PFSK-1 (cell line): ENCODE measurements at regions not wholly inside any gene's neighbourhood (a gene's known extent, or its start where the extent isn't known, plus 50 kb on each side); places are given as distances from the start of the nearest gene placed in this dataset.

ENCODE experiments used
- POLR2AphosphoS5 ChIP-seq: IDR thresholded peaks from 2 replicates; pipeline ENCODE4 v1.6.1; 2012; ENCODE audit warnings: low read depth, mild to moderate bottlenecking, control low read depth, low read length, moderate library complexity
- SIN3A ChIP-seq: IDR thresholded peaks from 2 replicates; pipeline ENCODE4 v1.6.1; 2012; ENCODE audit warnings: mild to moderate bottlenecking, low read length, moderate library complexity, borderline replicate concordance; ENCODE audit not compliant: insufficient read depth
- TAF1 ChIP-seq: IDR thresholded peaks from 2 replicates; pipeline ENCODE4 v1.6.1; 2012; ENCODE audit warnings: low read length, control low read depth, borderline replicate concordance; ENCODE audit not compliant: insufficient read depth
- TF ChIP-seq, protein P1 (sequence below), 2 experiments: IDR thresholded peaks; 2 replicates each; pipeline versions ENCODE4 v1.6.1 to v1.8.0; 2011 to 2012; ENCODE audit warnings: low read depth in 2 of 2, low read length in 2 of 2, control low read depth in 1 of 2, inconsistent platforms in 1 of 2, mild to moderate bottlenecking in 1 of 2, moderate library complexity in 1 of 2; ENCODE audit not compliant: insufficient read depth in 1 of 2

DNA sequence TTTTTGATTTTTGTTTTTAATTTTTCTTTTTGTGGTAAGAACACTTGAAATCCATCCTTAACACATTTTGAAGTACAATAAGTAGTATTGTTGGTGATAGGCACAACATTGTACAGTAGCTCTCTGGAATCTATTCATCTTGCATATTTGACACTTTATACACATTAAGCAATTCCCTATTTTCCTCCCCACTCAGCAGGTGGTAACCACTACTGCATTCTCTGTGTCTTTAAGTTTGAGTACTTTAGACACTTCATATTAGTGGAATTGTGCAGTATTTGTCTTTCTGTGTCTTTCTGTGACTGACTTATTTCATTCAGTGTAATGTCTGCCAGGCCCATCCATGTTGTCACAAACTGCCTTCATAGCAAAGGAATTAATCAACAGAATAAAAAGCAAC, 471.7 kb upstream of the CDH20 start:
- TF ChIP-seq, protein P1, sequence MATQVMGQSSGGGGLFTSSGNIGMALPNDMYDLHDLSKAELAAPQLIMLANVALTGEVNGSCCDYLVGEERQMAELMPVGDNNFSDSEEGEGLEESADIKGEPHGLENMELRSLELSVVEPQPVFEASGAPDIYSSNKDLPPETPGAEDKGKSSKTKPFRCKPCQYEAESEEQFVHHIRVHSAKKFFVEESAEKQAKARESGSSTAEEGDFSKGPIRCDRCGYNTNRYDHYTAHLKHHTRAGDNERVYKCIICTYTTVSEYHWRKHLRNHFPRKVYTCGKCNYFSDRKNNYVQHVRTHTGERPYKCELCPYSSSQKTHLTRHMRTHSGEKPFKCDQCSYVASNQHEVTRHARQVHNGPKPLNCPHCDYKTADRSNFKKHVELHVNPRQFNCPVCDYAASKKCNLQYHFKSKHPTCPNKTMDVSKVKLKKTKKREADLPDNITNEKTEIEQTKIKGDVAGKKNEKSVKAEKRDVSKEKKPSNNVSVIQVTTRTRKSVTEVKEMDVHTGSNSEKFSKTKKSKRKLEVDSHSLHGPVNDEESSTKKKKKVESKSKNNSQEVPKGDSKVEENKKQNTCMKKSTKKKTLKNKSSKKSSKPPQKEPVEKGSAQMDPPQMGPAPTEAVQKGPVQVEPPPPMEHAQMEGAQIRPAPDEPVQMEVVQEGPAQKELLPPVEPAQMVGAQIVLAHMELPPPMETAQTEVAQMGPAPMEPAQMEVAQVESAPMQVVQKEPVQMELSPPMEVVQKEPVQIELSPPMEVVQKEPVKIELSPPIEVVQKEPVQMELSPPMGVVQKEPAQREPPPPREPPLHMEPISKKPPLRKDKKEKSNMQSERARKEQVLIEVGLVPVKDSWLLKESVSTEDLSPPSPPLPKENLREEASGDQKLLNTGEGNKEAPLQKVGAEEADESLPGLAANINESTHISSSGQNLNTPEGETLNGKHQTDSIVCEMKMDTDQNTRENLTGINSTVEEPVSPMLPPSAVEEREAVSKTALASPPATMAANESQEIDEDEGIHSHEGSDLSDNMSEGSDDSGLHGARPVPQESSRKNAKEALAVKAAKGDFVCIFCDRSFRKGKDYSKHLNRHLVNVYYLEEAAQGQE (IDR thresholded peaks at IDR 0.05; ENCODE audit: insufficient read depth in 1 of 2, low read depth in 2 of 2, low read length in 2 of 2) = no peak
- TF ChIP-seq POLR2AphosphoS5 (no peak), TAF1 (no peak), SIN3A (no peak)
